NOMO-1 treated with dmso at 0.1 percent for 144 hours (cell line): ENCODE measurements at regions not wholly inside any gene's neighbourhood (a gene's known extent, or its start where the extent isn't known, plus 50 kb on each side); places are given as distances from the start of the nearest gene placed in this dataset.
"Not testable (repeated sequence)": the region's sequence is repeated elsewhere in the genome, so short reads cannot be mapped to it uniquely, and the experiment has no call there.

ENCODE experiments used
- DNase-seq: peaks from one replicate; lab custom pipeline; 2025; ENCODE audit not compliant: unreplicated experiment; lab: John Stamatoyannopoulos, UW

GRCh38 chr9:86997156-86997555, 49.9 kb upstream of the GAS1 start:
- no peak for DNase-seq

- DNase-seq = no peak
Measured at GRCh38 chr9:86997951-86998350, 50.6 kb upstream of the GAS1 start.

- DNase-seq = no peak
Measured at GRCh38 chr9:87002517-87002916, 55.2 kb upstream of the GAS1 start.

- DNase-seq = no peak
Measured at GRCh38 chr9:87004016-87004415, 56.7 kb upstream of the GAS1 start.

- no peak for DNase-seq
Measured at GRCh38 chr9:87006956-87007355, 59.6 kb upstream of the GAS1 start.

- no peak for DNase-seq
Measured at GRCh38 chr9:87007711-87008366, 60.5 kb upstream of the GAS1 start.

GRCh38 chr9:87008667-87009066, 61.4 kb upstream of the GAS1 start:
- DNase-seq = no peak

GRCh38 chr9:87010626-87011025, 63.3 kb upstream of the GAS1 start:
- DNase-seq = no peak

GRCh38 chr9:87011551-87011950, 64.2 kb upstream of the GAS1 start:
- no peak for DNase-seq

- DNase-seq = no peak
Measured at GRCh38 chr9:87013490-87013889, 66.2 kb upstream of the GAS1 start.

GRCh38 chr9:87014436-87014835, 67.1 kb upstream of the GAS1 start:
- no peak for DNase-seq

GRCh38 chr9:87016681-87017080, 69.4 kb upstream of the GAS1 start:
- DNase-seq = no peak

GRCh38 chr9:87020169-87020950, 73.1 kb upstream of the GAS1 start:
- no peak for DNase-seq

- DNase-seq = no peak
Measured at GRCh38 chr9:87022178-87022577, 74.9 kb upstream of the GAS1 start.

- no peak for DNase-seq
Measured at GRCh38 chr9:87026204-87026603, 78.9 kb upstream of the GAS1 start.

GRCh38 chr9:87028836-87029235, 81.5 kb upstream of the GAS1 start:
- not testable (repeated sequence) for DNase-seq

- no peak for DNase-seq
Measured at GRCh38 chr9:87029905-87030304, 82.6 kb upstream of the GAS1 start.

GRCh38 chr9:87034841-87035240, 87.5 kb upstream of the GAS1 start:
- no peak for DNase-seq

- DNase-seq = no peak
Measured at GRCh38 chr9:87035879-87036278, 88.6 kb upstream of the GAS1 start.

GRCh38 chr9:87036506-87036905, 89.2 kb upstream of the GAS1 start:
- no peak for DNase-seq

GRCh38 chr9:87039809-87040392, 92.6 kb upstream of the GAS1 start:
- DNase-seq = no peak

- DNase-seq = no peak
Measured at GRCh38 chr9:87040410-87041009, 93.2 kb upstream of the GAS1 start.
